NCI-H2171 treated with DMSO at 0.1 percent for 48 hours (cell line): ENCODE measurements at regions not wholly inside any gene's neighbourhood (a gene's known extent, or its start where the extent isn't known, plus 50 kb on each side); places are given as distances from the start of the nearest gene placed in this dataset.
"Not testable (repeated sequence)": the region's sequence is repeated elsewhere in the genome, so short reads cannot be mapped to it uniquely, and the experiment has no call there.

Experiments used
- DNase-seq: peaks from one replicate; lab custom pipeline; 2025; lab: John Stamatoyannopoulos, UW

GRCh38 chr5:145574889-145575573 lies 260.1 kb downstream of the PRELID2 start:
- no peak for DNase-seq

GRCh38 chr5:145568581-145568980 lies 266.6 kb downstream of the PRELID2 start:
- peak; percentile 17 for DNase-seq

GRCh38 chr5:145562931-145563330 lies 272.2 kb downstream of the PRELID2 start:
- no peak for DNase-seq

- DNase-seq, result no peak
Observed at GRCh38 chr5:145558288-145558687, 276.9 kb downstream of the PRELID2 start.

GRCh38 chr5:145557345-145557744 lies 277.8 kb downstream of the PRELID2 start:
- DNase-seq, result no peak

GRCh38 chr5:145554399-145554798 lies 280.7 kb downstream of the PRELID2 start:
- no peak for DNase-seq

- DNase-seq, result no peak
Observed at GRCh38 chr5:145553177-145553576, 282.0 kb downstream of the PRELID2 start.

GRCh38 chr5:145551714-145552113 lies 283.4 kb downstream of the PRELID2 start:
- no peak for DNase-seq

- DNase-seq, result no peak
Observed at GRCh38 chr5:145548097-145548496, 287.0 kb downstream of the PRELID2 start.

- no peak for DNase-seq
Observed at GRCh38 chr5:145544401-145544800, 290.7 kb downstream of the PRELID2 start.

GRCh38 chr5:145543968-145544367 lies 291.2 kb downstream of the PRELID2 start:
- DNase-seq, result no peak

- no peak for DNase-seq
Observed at GRCh38 chr5:145540375-145540774, 294.8 kb downstream of the PRELID2 start.

GRCh38 chr5:145539201-145539600 lies 295.9 kb downstream of the PRELID2 start:
- DNase-seq, result no peak

- no peak for DNase-seq
Observed at GRCh38 chr5:145536133-145536532, 299.0 kb downstream of the PRELID2 start.

- DNase-seq, result no peak
Observed at GRCh38 chr5:145531038-145531734, 304.0 kb downstream of the PRELID2 start.

- no peak for DNase-seq
Observed at GRCh38 chr5:145521523-145521922, 313.6 kb downstream of the PRELID2 start.

GRCh38 chr5:145521066-145521465 lies 314.1 kb downstream of the PRELID2 start:
- DNase-seq, result no peak

GRCh38 chr5:145520335-145520734 lies 314.8 kb downstream of the PRELID2 start:
- DNase-seq, result no peak

- not testable (repeated sequence) for DNase-seq
Observed at GRCh38 chr5:145517588-145517987, 317.6 kb downstream of the PRELID2 start.

GRCh38 chr5:145511351-145511750 lies 323.8 kb downstream of the PRELID2 start:
- no peak for DNase-seq

GRCh38 chr5:145510769-145511168 lies 324.4 kb downstream of the PRELID2 start:
- DNase-seq, result no peak

- no peak for DNase-seq
Observed at GRCh38 chr5:145510324-145510723, 324.8 kb downstream of the PRELID2 start.

- no peak for DNase-seq
Observed at GRCh38 chr5:145509336-145510136, 325.6 kb downstream of the PRELID2 start.
